ENCODE measurements at regions not wholly inside any gene's neighbourhood (a gene's known extent, or its start where the extent isn't known, plus 50 kb on each side); places are given as distances from the start of the nearest gene placed in this dataset.
"Not testable (repeated sequence)": the region's sequence is repeated elsewhere in the genome, so short reads cannot be mapped to it uniquely, and the experiment has no call there.

- Mint-ChIP-seq H3K9me3 (ENCODE audit: unreplicated experiment) (peaks cover 3% of the 10 kb centered on the region), H3K27ac (ENCODE audit: unreplicated experiment) (no peak overlapping the region), H3K4me1 (ENCODE audit: low read depth, unreplicated experiment) (no peaks in the 10 kb centered on the region), H3K27me3 (ENCODE audit: unreplicated experiment) (no peaks in the 10 kb centered on the region), H3K4me3 (ENCODE audit: unreplicated experiment) (no peak overlapping the region), H3K36me3 (ENCODE audit: unreplicated experiment) (peaks cover 23% of the 10 kb centered on the region)
- DNase-seq = no peak
- no peak for TF ChIP-seq CTCF (IDR thresholded peaks at IDR 0.05; ENCODE audit: partially characterized antibody, unreplicated experiment)
These were observed 279.7 kb downstream of the PYDC2 start for GRCh38 chr3:191740712-191741111.

- not testable (repeated sequence) for H3K4me1 Mint-ChIP-seq (ENCODE audit: low read depth, unreplicated experiment); H3K27ac Mint-ChIP-seq (ENCODE audit: unreplicated experiment); H3K9me3 Mint-ChIP-seq (ENCODE audit: unreplicated experiment); DNase-seq; H3K4me3 Mint-ChIP-seq (ENCODE audit: unreplicated experiment); H3K27me3 Mint-ChIP-seq (ENCODE audit: unreplicated experiment)
- H3K36me3 Mint-ChIP-seq (ENCODE audit: unreplicated experiment) = peaks cover 17% of the 10 kb centered on the region
These were observed 280.9 kb downstream of the PYDC2 start for GRCh38 chr3:191741847-191742350.

- DNase-seq = no peak
- no peaks in the 10 kb centered on the region for H3K27me3 Mint-ChIP-seq (ENCODE audit: unreplicated experiment)
- H3K4me3 Mint-ChIP-seq (ENCODE audit: unreplicated experiment) = no peak overlapping the region
- no peaks in the 10 kb centered on the region for H3K9me3 Mint-ChIP-seq (ENCODE audit: unreplicated experiment)
- H3K4me1 Mint-ChIP-seq (ENCODE audit: low read depth, unreplicated experiment) = no peaks in the 10 kb centered on the region
- peaks cover 17% of the 10 kb centered on the region for H3K36me3 Mint-ChIP-seq (ENCODE audit: unreplicated experiment)
- no peak overlapping the region for H3K27ac Mint-ChIP-seq (ENCODE audit: unreplicated experiment)
- no peak for TF ChIP-seq CTCF (IDR thresholded peaks at IDR 0.05; ENCODE audit: partially characterized antibody, unreplicated experiment)
These were observed 282.3 kb downstream of the PYDC2 start for GRCh38 chr3:191743283-191743682.

GRCh38 chr3:191750618-191751017 lies 289.7 kb downstream of the PYDC2 start:
- Mint-ChIP-seq H3K9me3 (ENCODE audit: unreplicated experiment) (no peaks in the 10 kb centered on the region), H3K27me3 (ENCODE audit: unreplicated experiment) (no peaks in the 10 kb centered on the region), H3K27ac (ENCODE audit: unreplicated experiment) (no peak overlapping the region), H3K36me3 (ENCODE audit: unreplicated experiment) (no peaks in the 10 kb centered on the region), H3K4me1 (ENCODE audit: low read depth, unreplicated experiment) (no peaks in the 10 kb centered on the region), H3K4me3 (ENCODE audit: unreplicated experiment) (no peak overlapping the region)
- TF ChIP-seq CTCF (IDR thresholded peaks at IDR 0.05; ENCODE audit: partially characterized antibody, unreplicated experiment) = no peak
- DNase-seq = no peak

- no peaks in the 10 kb centered on the region for H3K27me3 Mint-ChIP-seq (ENCODE audit: unreplicated experiment)
- H3K4me3 Mint-ChIP-seq (ENCODE audit: unreplicated experiment) = no peak overlapping the region
- H3K36me3 Mint-ChIP-seq (ENCODE audit: unreplicated experiment) = no peaks in the 10 kb centered on the region
- H3K4me1 Mint-ChIP-seq (ENCODE audit: low read depth, unreplicated experiment) = no peaks in the 10 kb centered on the region
- H3K27ac Mint-ChIP-seq (ENCODE audit: unreplicated experiment) = no peak overlapping the region
- DNase-seq = no peak
- TF ChIP-seq CTCF (IDR thresholded peaks at IDR 0.05; ENCODE audit: partially characterized antibody, unreplicated experiment) = no peak
- no peaks in the 10 kb centered on the region for H3K9me3 Mint-ChIP-seq (ENCODE audit: unreplicated experiment)
These were observed 292.2 kb downstream of the PYDC2 start for GRCh38 chr3:191753196-191753595.

- H3K4me1 Mint-ChIP-seq (ENCODE audit: low read depth, unreplicated experiment) = no peaks in the 10 kb centered on the region
These were observed 300.9 kb downstream of the PYDC2 start for GRCh38 chr3:191761906-191762305.

More at GRCh38 chr3:191761906-191762305, 300.9 kb downstream of the PYDC2 start:
- no peak for DNase-seq
- TF ChIP-seq CTCF (IDR thresholded peaks at IDR 0.05; ENCODE audit: partially characterized antibody, unreplicated experiment) = no peak
- Mint-ChIP-seq H3K27me3 (ENCODE audit: unreplicated experiment) (no peaks in the 10 kb centered on the region), H3K27ac (ENCODE audit: unreplicated experiment) (no peak overlapping the region), H3K36me3 (ENCODE audit: unreplicated experiment) (no peaks in the 10 kb centered on the region), H3K4me3 (ENCODE audit: unreplicated experiment) (no peak overlapping the region), H3K9me3 (ENCODE audit: unreplicated experiment) (no peaks in the 10 kb centered on the region)
